B cell (primary cell): ENCODE measurements at regions not wholly inside any gene's neighbourhood (a gene's known extent, or its start where the extent isn't known, plus 50 kb on each side); places are given as distances from the start of the nearest gene placed in this dataset.

Source experiments
- ATAC-seq: fragments of 200-7000 bp; cut with Tn5 transposase; one replicate; pipeline ENCODE4 v1.10.0; 2021; ENCODE audit warnings: low read depth, mild to moderate bottlenecking, moderate number of reproducible peaks, moderate library complexity
- CTCF ChIA-PET: fragments of 350-600 bp; sonication (Branson Sonifier 250); formaldehyde crosslinking; loops from one replicate; lab custom pipeline; 2021; ENCODE audit warnings: antibody characterized with exemption, inconsistent platforms; lab: Charles Lee
- POLR2A ChIA-PET: fragments of 350-600 bp; sonication (Branson Sonifier 250); formaldehyde crosslinking; loops from one replicate; lab custom pipeline; 2021; ENCODE audit warnings: antibody characterized with exemption; lab: Charles Lee
- DNase-seq: peaks from one replicate; pipeline ENCODE4 v3.0.0; 2013
- H2AFZ ChIP-seq: 2 replicates; pipeline ENCODE4 v1.6.1; 2012; ENCODE audit warnings: mild to moderate bottlenecking, low read depth, low read length; ENCODE audit not compliant: insufficient read depth, poor library complexity, severe bottlenecking
- H3K27ac ChIP-seq, 2 donors: 1 replicate in 1 of 2; 2 replicates in 1 of 2; pipeline ENCODE4 v1.5.1; 2012 to 2013; ENCODE audit warnings: low read length in 2 of 2, mild to moderate bottlenecking in 2 of 2, moderate library complexity in 1 of 2
- H3K27me3 ChIP-seq, 4 experiments: fragments of 200-600 bp in 1 of 4; sonication (generic) in 1 of 4; replicated peaks in 1 of 4; 1 replicate in 2 of 4; 2 replicates in 2 of 4; pipeline versions ENCODE4 v1.6.1 to v1.7.0; 2013 to 2016; ENCODE audit warnings: low read length in 3 of 4, mild to moderate bottlenecking in 2 of 4, mixed read lengths in 1 of 4, moderate library complexity in 1 of 4; ENCODE audit not compliant: insufficient read depth in 4 of 4, control insufficient read depth in 3 of 4; ENCODE audit errors: control extremely low read depth in 1 of 4
- H3K36me3 ChIP-seq, 2 experiments: replicated peaks in 1 of 2; 1 replicate in 1 of 2; 2 replicates in 1 of 2; pipeline versions ENCODE4 v1.6.1 to v1.7.1; 2013; ENCODE audit warnings: low read length in 1 of 2; ENCODE audit not compliant: insufficient read depth in 2 of 2, control insufficient read depth in 1 of 2; ENCODE audit errors: control extremely low read depth in 1 of 2, extremely low read depth in 1 of 2
- H3K4me1 ChIP-seq, 2 donors: fragments of 200-600 bp in 1 of 2; sonication (generic) in 1 of 2; 1 replicate in 1 of 2; 2 replicates in 1 of 2; pipeline versions ENCODE4 v1.5.1 to v1.6.1; 2013 to 2017; ENCODE audit warnings: low read length in 2 of 2; ENCODE audit not compliant: control insufficient read depth in 2 of 2, insufficient read depth in 2 of 2
- H3K4me2 ChIP-seq: replicated peaks from 2 replicates; pipeline ENCODE3; 2012; ENCODE audit warnings: mild to moderate bottlenecking, low read depth, low read length; ENCODE audit not compliant: poor library complexity, severe bottlenecking
- H3K4me3 ChIP-seq, 5 experiments: fragments of 200-600 bp in 1 of 5; sonication (generic) in 1 of 5; 1 replicate in 3 of 5; 2 replicates in 2 of 5; pipeline versions ENCODE4 v1.5.1 to v1.7.0; 2011 to 2016; ENCODE audit warnings: low read length in 4 of 5, mild to moderate bottlenecking in 4 of 5, low read depth in 2 of 5, control low read depth in 1 of 5, moderate library complexity in 1 of 5; ENCODE audit not compliant: insufficient read depth in 1 of 5; ENCODE audit errors: control extremely low read depth in 1 of 5, extremely low read depth in 1 of 5
- H3K79me2 ChIP-seq: fragments of 200-600 bp; sonication (generic); one replicate; pipeline ENCODE4 v1.6.0; 2016; ENCODE audit warnings: low read length; ENCODE audit not compliant: control insufficient read depth, insufficient read depth
- H3K9ac ChIP-seq: fragments of 200-600 bp; sonication (generic); 2 replicates; pipeline ENCODE4 v1.6.1; 2017; ENCODE audit warnings: mild to moderate bottlenecking, low read length, moderate library complexity
- H3K9me3 ChIP-seq, 3 donors: one replicate each; pipeline versions ENCODE4 v1.6.1 to v1.7.1; 2013; ENCODE audit warnings: low read length in 2 of 3; ENCODE audit not compliant: control insufficient read depth in 2 of 3, insufficient read depth in 1 of 3; ENCODE audit errors: control extremely low read depth in 1 of 3
- H4K20me1 ChIP-seq: 2 replicates; pipeline ENCODE4 v1.6.0; 2012; ENCODE audit warnings: mild to moderate bottlenecking, low read length; ENCODE audit not compliant: insufficient read depth, control insufficient read depth, poor library complexity, severe bottlenecking
- H3K27ac Mint-ChIP-seq: one replicate; pipeline ENCODE4 v1.8.0; 2021; ENCODE audit warnings: mixed read lengths
- H3K27me3 Mint-ChIP-seq: one replicate; pipeline ENCODE4 v1.8.0; 2021; ENCODE audit warnings: mixed read lengths
- H3K4me1 Mint-ChIP-seq: one replicate; pipeline ENCODE4 v1.8.0; 2021; ENCODE audit warnings: mixed read lengths
- H3K4me3 Mint-ChIP-seq: one replicate; pipeline ENCODE4 v1.8.0; 2021; ENCODE audit warnings: mixed read lengths
- H3K9me3 Mint-ChIP-seq: one replicate; pipeline ENCODE4 v1.8.0; 2022; ENCODE audit warnings: mixed read lengths; ENCODE audit not compliant: insufficient read depth
- EZH2 ChIP-seq: IDR thresholded peaks from 2 replicates; pipeline ENCODE4 v1.6.1; 2012; ENCODE audit warnings: borderline replicate concordance, low read depth, mild to moderate bottlenecking, moderate library complexity, low read length; ENCODE audit not compliant: insufficient read depth, poor library complexity, severe bottlenecking
- WGBS: methylation state at CpG from one replicate; pipeline ENCODE4 v1.1.5; 2013; ENCODE audit warnings: missing lambda C conversion rate; ENCODE audit not compliant: insufficient coverage; 5-methylcytosine and 5-hydroxymethylcytosine counted together
- intact Hi-C: fragments of 100-400 bp; cut with micrococcal nuclease; formaldehyde crosslinking; loops from one replicate; pipeline ENCODE4 v1.10.0; 2022
- TF ChIP-seq, protein P1 (sequence below): fragments of 200-600 bp; IDR thresholded peaks from one replicate; pipeline ENCODE4 v1.8.0; 2022; ENCODE audit warnings: antibody characterized with exemption, mild to moderate bottlenecking

DNA sequence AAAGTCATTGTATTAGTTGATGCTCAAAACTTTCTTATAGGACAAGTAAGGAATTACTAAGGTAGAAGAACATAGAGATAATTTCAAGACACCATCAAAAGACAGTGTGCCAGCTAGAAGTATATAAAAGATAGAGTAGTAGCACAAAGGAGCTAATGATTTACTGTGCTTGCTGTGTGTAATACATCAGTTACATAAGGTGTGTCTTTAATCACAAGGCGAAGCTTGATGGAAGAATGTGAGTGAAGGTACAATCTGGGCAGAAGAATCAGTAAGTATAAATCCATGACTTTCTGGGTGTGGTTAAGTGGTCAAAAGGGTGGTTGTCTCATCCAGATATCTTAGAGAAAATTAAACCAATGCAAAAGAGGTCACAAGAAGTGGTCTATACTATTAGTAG is 95.1 kb upstream of the BOD1L1 start:
- CTCF ChIA-PET: no interaction called here
- Histone ChIP-seq H3K27me3 (no peaks in the 10 kb centered on the region), H3K9me3 (no peaks in the 10 kb centered on the region), H3K4me3 (no peak overlapping the region), H3K36me3 (no peaks in the 10 kb centered on the region), H3K79me2 (no peaks in the 10 kb centered on the region), H2AFZ (no peak overlapping the region), H3K4me2 (no peak overlapping the region), H3K4me1 (no peaks in the 10 kb centered on the region), H4K20me1 (no peaks in the 10 kb centered on the region), H3K9ac (no peak overlapping the region), H3K27ac (no peak overlapping the region)
- intact Hi-C loops: no loop called here
- H3K27ac Mint-ChIP-seq: no peak overlapping the region
- 100% methylated on average over 1 of the region's 1 CpG for WGBS
- no peak for TF ChIP-seq EZH2
- TF ChIP-seq, protein P1, sequence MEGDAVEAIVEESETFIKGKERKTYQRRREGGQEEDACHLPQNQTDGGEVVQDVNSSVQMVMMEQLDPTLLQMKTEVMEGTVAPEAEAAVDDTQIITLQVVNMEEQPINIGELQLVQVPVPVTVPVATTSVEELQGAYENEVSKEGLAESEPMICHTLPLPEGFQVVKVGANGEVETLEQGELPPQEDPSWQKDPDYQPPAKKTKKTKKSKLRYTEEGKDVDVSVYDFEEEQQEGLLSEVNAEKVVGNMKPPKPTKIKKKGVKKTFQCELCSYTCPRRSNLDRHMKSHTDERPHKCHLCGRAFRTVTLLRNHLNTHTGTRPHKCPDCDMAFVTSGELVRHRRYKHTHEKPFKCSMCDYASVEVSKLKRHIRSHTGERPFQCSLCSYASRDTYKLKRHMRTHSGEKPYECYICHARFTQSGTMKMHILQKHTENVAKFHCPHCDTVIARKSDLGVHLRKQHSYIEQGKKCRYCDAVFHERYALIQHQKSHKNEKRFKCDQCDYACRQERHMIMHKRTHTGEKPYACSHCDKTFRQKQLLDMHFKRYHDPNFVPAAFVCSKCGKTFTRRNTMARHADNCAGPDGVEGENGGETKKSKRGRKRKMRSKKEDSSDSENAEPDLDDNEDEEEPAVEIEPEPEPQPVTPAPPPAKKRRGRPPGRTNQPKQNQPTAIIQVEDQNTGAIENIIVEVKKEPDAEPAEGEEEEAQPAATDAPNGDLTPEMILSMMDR: no peak
- peaks cover 3% of the 10 kb centered on the region for H3K27me3 Mint-ChIP-seq
- POLR2A ChIA-PET: no interaction called here
- DNase-seq (no peak), ATAC-seq (no peak)
- no peak overlapping the region for H3K4me3 Mint-ChIP-seq
- no peaks in the 10 kb centered on the region for H3K4me1 Mint-ChIP-seq
- H3K9me3 Mint-ChIP-seq: no peaks in the 10 kb centered on the region

DNA sequence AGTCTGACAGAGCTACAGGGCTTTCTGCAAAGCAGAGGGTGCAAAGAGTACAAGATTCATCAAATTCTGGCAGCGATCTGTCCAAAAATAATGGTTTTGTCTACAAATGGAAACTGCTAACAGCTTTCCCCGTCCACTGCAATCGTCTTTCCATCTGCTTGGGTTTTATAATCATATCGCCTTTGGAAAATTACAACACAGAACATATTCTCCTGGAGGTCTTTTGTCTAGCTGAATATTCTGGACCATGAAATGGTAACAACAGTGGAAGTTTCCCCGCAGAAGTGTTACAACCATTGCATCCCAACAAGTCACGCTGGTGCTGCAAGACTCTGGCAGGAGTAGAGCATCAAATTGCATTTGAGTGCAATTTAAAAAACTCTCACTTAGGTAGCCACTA is 101.2 kb upstream of the BOD1L1 start:
- Histone ChIP-seq H3K9ac (no peak overlapping the region), H2AFZ (no peak overlapping the region), H3K9me3 (no peaks in the 10 kb centered on the region), H3K4me1 (no peaks in the 10 kb centered on the region), H3K27me3 (no peaks in the 10 kb centered on the region), H3K27ac (no peak overlapping the region), H3K36me3 (no peaks in the 10 kb centered on the region), H3K4me2 (no peak overlapping the region), H3K4me3 (no peak overlapping the region), H3K79me2 (no peaks in the 10 kb centered on the region), H4K20me1 (no peaks in the 10 kb centered on the region)
- TF ChIP-seq, protein P1: no peak
- no peak for TF ChIP-seq EZH2
- no peak overlapping the region for H3K4me3 Mint-ChIP-seq
- 79% methylated on average over 3 of the region's 6 CpGs for WGBS
- POLR2A ChIA-PET: no interaction called here
- no peaks in the 10 kb centered on the region for H3K4me1 Mint-ChIP-seq
- H3K27ac Mint-ChIP-seq: no peak overlapping the region
- intact Hi-C loops: no loop called here
- CTCF ChIA-PET: no interaction called here
- no peak for ATAC-seq
- H3K27me3 Mint-ChIP-seq: peaks cover 7% of the 10 kb centered on the region
- no peaks in the 10 kb centered on the region for H3K9me3 Mint-ChIP-seq
- no peak for DNase-seq
